ENCODE measurements at regions not wholly inside any gene's neighbourhood (a gene's known extent, or its start where the extent isn't known, plus 50 kb on each side); places are given as distances from the start of the nearest gene placed in this dataset.

GRCh38 chr3:187958432-187959003, 195.4 kb upstream of the LPP start:
- no peaks in the 10 kb centered on the region for H3K9me3 Mint-ChIP-seq (ENCODE audit: insufficient read depth)
- peak overlapping the region; percentile 51 for H3K9ac ChIP-seq (ENCODE audit: low read length)
- peaks cover 18% of the 10 kb centered on the region for H3K4me1 Mint-ChIP-seq
- peaks cover 6% of the 10 kb centered on the region for H3K27me3 Mint-ChIP-seq
- intact Hi-C loops (cut with micrococcal nuclease): loop anchor here (2.0 kb wide), 1 partner anchor 20 kb away; no protein-coding TSS in a partner anchor
- peak overlapping the region; percentile 47 for H3K27ac Mint-ChIP-seq
- H4K20me1 ChIP-seq (ENCODE audit: control insufficient read depth, insufficient read depth, low read length, poor library complexity, severe bottlenecking): no peaks in the 10 kb centered on the region
- TF ChIP-seq EZH2 (IDR thresholded peaks at IDR 0.05; ENCODE audit: borderline replicate concordance, insufficient read depth, low read depth, low read length, poor library complexity, severe bottlenecking): no peak
- TF ChIP-seq CTCF (IDR thresholded peaks at IDR 0.05): no peak
- peak overlapping the region; percentile 69 for H3K4me3 Mint-ChIP-seq
- DNase-seq: peak; percentile 58
- peaks cover 10 to 21% of the 10 kb centered on the region in 2 donors for H3K4me1 ChIP-seq (ENCODE audit: control insufficient read depth in 2 of 2, insufficient read depth in 2 of 2, low read length in 2 of 2)
- no peaks in the 10 kb centered on the region for H3K27me3 ChIP-seq (replicated peaks in 1 of 4; ENCODE audit: control extremely low read depth in 1 of 4, control insufficient read depth in 3 of 4, insufficient read depth in 4 of 4, low read length in 3 of 4)
- ChIA-PET CTCF (interaction anchor here (1.0 kb wide), 1 partner anchor 9 kb away, joined by 5 read pairs; no protein-coding TSS in a partner anchor), POLR2A (no interaction called here)
- no peaks in the 10 kb centered on the region for H3K79me2 ChIP-seq (ENCODE audit: control insufficient read depth, insufficient read depth, low read length)
- peak overlapping the region; percentile 63 for H2AFZ ChIP-seq (ENCODE audit: insufficient read depth, low read depth, low read length, poor library complexity, severe bottlenecking)
- 1% methylated on average over 9 of the region's 12 CpGs for WGBS (ENCODE audit: insufficient coverage)
- no peaks in the 10 kb centered on the region for H3K36me3 ChIP-seq (replicated peaks in 1 of 2; ENCODE audit: control extremely low read depth in 1 of 2, control insufficient read depth in 1 of 2, extremely low read depth in 1 of 2, insufficient read depth in 2 of 2, low read length in 1 of 2)
- H3K4me3 ChIP-seq (ENCODE audit: control extremely low read depth in 1 of 5, extremely low read depth in 1 of 5, insufficient read depth in 1 of 5, low read depth in 2 of 5, low read length in 4 of 5): peak overlapping the region in 3 of 5 experiments; percentile 21 to 49 (median 23)
- peak; percentile 90 for ATAC-seq (ENCODE audit: low read depth)
- peak overlapping the region; percentile 74 for H3K4me2 ChIP-seq (replicated peaks; ENCODE audit: low read depth, low read length, poor library complexity, severe bottlenecking)
- H3K27ac ChIP-seq (ENCODE audit: low read length in 2 of 2): no peak overlapping the region
- no peaks in the 10 kb centered on the region for H3K9me3 ChIP-seq (ENCODE audit: control extremely low read depth in 1 of 3, control insufficient read depth in 2 of 3, insufficient read depth in 1 of 3, low read length in 2 of 3)

GRCh38 chr3:187960820-187961219, 193.1 kb upstream of the LPP start:
- Mint-ChIP-seq H3K27ac (no peak overlapping the region), H3K4me3 (no peak overlapping the region), H3K27me3 (peaks cover 6% of the 10 kb centered on the region), H3K4me1 (peaks cover 17% of the 10 kb centered on the region), H3K9me3 (ENCODE audit: insufficient read depth) (no peaks in the 10 kb centered on the region)
- Histone ChIP-seq H3K4me1 (ENCODE audit: control insufficient read depth in 2 of 2, insufficient read depth in 2 of 2, low read length in 2 of 2) (peaks cover 10 to 21% of the 10 kb centered on the region in 2 donors), H3K4me2 (replicated peaks; ENCODE audit: low read depth, low read length, poor library complexity, severe bottlenecking) (no peak overlapping the region), H3K36me3 (replicated peaks in 1 of 2; ENCODE audit: control extremely low read depth in 1 of 2, control insufficient read depth in 1 of 2, extremely low read depth in 1 of 2, insufficient read depth in 2 of 2, low read length in 1 of 2) (no peaks in the 10 kb centered on the region), H3K79me2 (ENCODE audit: control insufficient read depth, insufficient read depth, low read length) (no peaks in the 10 kb centered on the region), H3K4me3 (ENCODE audit: control extremely low read depth in 1 of 5, extremely low read depth in 1 of 5, insufficient read depth in 1 of 5, low read depth in 2 of 5, low read length in 4 of 5) (no peak overlapping the region), H3K27ac (ENCODE audit: low read length in 2 of 2) (no peak overlapping the region), H3K27me3 (replicated peaks in 1 of 4; ENCODE audit: control extremely low read depth in 1 of 4, control insufficient read depth in 3 of 4, insufficient read depth in 4 of 4, low read length in 3 of 4) (peaks cover 0 to 7% (median 2%) of the 10 kb centered on the region in 4 experiments), H4K20me1 (ENCODE audit: control insufficient read depth, insufficient read depth, low read length, poor library complexity, severe bottlenecking) (no peaks in the 10 kb centered on the region), H2AFZ (ENCODE audit: insufficient read depth, low read depth, low read length, poor library complexity, severe bottlenecking) (no peak overlapping the region), H3K9ac (ENCODE audit: low read length) (no peak overlapping the region), H3K9me3 (ENCODE audit: control extremely low read depth in 1 of 3, control insufficient read depth in 2 of 3, insufficient read depth in 1 of 3, low read length in 2 of 3) (no peaks in the 10 kb centered on the region)
- ATAC-seq (ENCODE audit: low read depth) (no peak), DNase-seq (no peak)
- 100% methylated on average over 1 of the region's 2 CpGs for WGBS (ENCODE audit: insufficient coverage)
- TF ChIP-seq CTCF (IDR thresholded peaks at IDR 0.05): no peak
- no peak for TF ChIP-seq EZH2 (IDR thresholded peaks at IDR 0.05; ENCODE audit: borderline replicate concordance, insufficient read depth, low read depth, low read length, poor library complexity, severe bottlenecking)
- POLR2A ChIA-PET: interaction anchor here (0.5 kb wide), 1 partner anchor 195 kb away, joined by 3 read pairs; no protein-coding TSS in a partner anchor
- CTCF ChIA-PET: interaction anchor here (0.7 kb wide), 1 partner anchor 221 kb away, joined by 3 read pairs; no protein-coding TSS in a partner anchor
- intact Hi-C loops (cut with micrococcal nuclease): no loop called here

All from B cell (primary cell).